ENCODE measurements at regions not wholly inside any gene's neighbourhood (a gene's known extent, or its start where the extent isn't known, plus 50 kb on each side); places are given as distances from the start of the nearest gene placed in this dataset.

- Histone ChIP-seq H3K27ac (ENCODE audit: extremely low read depth, low read depth, low read length) (no peak overlapping the region), H4K20me1 (replicated peaks; ENCODE audit: control insufficient read depth, insufficient read depth, low read length) (no peaks in the 10 kb centered on the region), H3K9me3 (replicated peaks; ENCODE audit: control insufficient read depth, insufficient read depth, low read depth, low read length) (no peaks in the 10 kb centered on the region), H3K4me3 (no peak overlapping the region), H3K9me1 (ENCODE audit: control insufficient read depth, insufficient read depth, low read length) (no peaks in the 10 kb centered on the region), H3K79me2 (ENCODE audit: control insufficient read depth, insufficient read depth, low read length) (no peaks in the 10 kb centered on the region), H3K27me3 (ENCODE audit: control insufficient read depth in 2 of 2, insufficient read depth in 2 of 2, low read length in 2 of 2) (no peaks in the 10 kb centered on the region), H3K36me3 (ENCODE audit: control insufficient read depth, insufficient read depth, low read length) (no peaks in the 10 kb centered on the region), H3K4me2 (ENCODE audit: insufficient read depth, low read length) (no peak overlapping the region), H3K9ac (ENCODE audit: insufficient read depth in 1 of 2, low read depth in 2 of 2, low read length in 2 of 2) (no peak overlapping the region), H3K4me1 (replicated peaks in 1 of 2; ENCODE audit: control insufficient read depth in 2 of 2, insufficient read depth in 2 of 2, low read length in 2 of 2) (no peaks in the 10 kb centered on the region), H2AFZ (ENCODE audit: low read depth, low read length) (no peak overlapping the region)
- ATAC-seq (no peak), DNase-seq (ENCODE audit: extremely low read depth in 1 of 4, low spot score in 3 of 4) (no peak), FAIRE-seq (no peak)
- CTCF ChIA-PET (ENCODE audit: low intra/inter-chr PET ratio): no interaction called here
- in situ Hi-C loops (cut with MboI): no loop called here
- POLR2A ChIA-PET: no interaction called here
- TF ChIP-seq ZBTB43 (CRISPR knock-in tag; IDR thresholded peaks at IDR 0.05) (no peak), SMC3 (conservative IDR thresholded peaks at IDR 0.05; ENCODE audit: insufficient read depth, low read depth, low read length) (no peak), ZBTB26 (CRISPR knock-in tag; IDR thresholded peaks at IDR 0.05) (no peak), ZNF431 (CRISPR knock-in tag; IDR thresholded peaks at IDR 0.05) (no peak), NELFE (IDR thresholded peaks at IDR 0.05; ENCODE audit: insufficient read depth, insufficient read length) (no peak), PTBP1 (IDR thresholded peaks at IDR 0.05; ENCODE audit: low read depth, low read length) (no peak), SIRT6 (IDR thresholded peaks at IDR 0.05; ENCODE audit: low read depth, low read length) (no peak), NFATC3 (IDR thresholded peaks at IDR 0.05) (no peak), NR1H2 (CRISPR knock-in tag; IDR thresholded peaks at IDR 0.05) (no peak), EP300 (IDR thresholded peaks at IDR 0.05; ENCODE audit: low read length) (no peak), TCF7 (IDR thresholded peaks at IDR 0.05; ENCODE audit: borderline replicate concordance) (no peak), ZNF239 (CRISPR knock-in tag; IDR thresholded peaks at IDR 0.05) (no peak)
- TF ChIP-seq, protein P1, sequence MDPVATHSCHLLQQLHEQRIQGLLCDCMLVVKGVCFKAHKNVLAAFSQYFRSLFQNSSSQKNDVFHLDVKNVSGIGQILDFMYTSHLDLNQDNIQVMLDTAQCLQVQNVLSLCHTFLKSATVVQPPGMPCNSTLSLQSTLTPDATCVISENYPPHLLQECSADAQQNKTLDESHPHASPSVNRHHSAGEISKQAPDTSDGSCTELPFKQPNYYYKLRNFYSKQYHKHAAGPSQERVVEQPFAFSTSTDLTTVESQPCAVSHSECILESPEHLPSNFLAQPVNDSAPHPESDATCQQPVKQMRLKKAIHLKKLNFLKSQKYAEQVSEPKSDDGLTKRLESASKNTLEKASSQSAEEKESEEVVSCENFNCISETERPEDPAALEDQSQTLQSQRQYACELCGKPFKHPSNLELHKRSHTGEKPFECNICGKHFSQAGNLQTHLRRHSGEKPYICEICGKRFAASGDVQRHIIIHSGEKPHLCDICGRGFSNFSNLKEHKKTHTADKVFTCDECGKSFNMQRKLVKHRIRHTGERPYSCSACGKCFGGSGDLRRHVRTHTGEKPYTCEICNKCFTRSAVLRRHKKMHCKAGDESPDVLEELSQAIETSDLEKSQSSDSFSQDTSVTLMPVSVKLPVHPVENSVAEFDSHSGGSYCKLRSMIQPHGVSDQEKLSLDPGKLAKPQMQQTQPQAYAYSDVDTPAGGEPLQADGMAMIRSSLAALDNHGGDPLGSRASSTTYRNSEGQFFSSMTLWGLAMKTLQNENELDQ (CRISPR knock-in tag; IDR thresholded peaks at IDR 0.05; ENCODE audit: borderline replicate concordance): no peak
- TF ChIP-seq, protein P2, sequence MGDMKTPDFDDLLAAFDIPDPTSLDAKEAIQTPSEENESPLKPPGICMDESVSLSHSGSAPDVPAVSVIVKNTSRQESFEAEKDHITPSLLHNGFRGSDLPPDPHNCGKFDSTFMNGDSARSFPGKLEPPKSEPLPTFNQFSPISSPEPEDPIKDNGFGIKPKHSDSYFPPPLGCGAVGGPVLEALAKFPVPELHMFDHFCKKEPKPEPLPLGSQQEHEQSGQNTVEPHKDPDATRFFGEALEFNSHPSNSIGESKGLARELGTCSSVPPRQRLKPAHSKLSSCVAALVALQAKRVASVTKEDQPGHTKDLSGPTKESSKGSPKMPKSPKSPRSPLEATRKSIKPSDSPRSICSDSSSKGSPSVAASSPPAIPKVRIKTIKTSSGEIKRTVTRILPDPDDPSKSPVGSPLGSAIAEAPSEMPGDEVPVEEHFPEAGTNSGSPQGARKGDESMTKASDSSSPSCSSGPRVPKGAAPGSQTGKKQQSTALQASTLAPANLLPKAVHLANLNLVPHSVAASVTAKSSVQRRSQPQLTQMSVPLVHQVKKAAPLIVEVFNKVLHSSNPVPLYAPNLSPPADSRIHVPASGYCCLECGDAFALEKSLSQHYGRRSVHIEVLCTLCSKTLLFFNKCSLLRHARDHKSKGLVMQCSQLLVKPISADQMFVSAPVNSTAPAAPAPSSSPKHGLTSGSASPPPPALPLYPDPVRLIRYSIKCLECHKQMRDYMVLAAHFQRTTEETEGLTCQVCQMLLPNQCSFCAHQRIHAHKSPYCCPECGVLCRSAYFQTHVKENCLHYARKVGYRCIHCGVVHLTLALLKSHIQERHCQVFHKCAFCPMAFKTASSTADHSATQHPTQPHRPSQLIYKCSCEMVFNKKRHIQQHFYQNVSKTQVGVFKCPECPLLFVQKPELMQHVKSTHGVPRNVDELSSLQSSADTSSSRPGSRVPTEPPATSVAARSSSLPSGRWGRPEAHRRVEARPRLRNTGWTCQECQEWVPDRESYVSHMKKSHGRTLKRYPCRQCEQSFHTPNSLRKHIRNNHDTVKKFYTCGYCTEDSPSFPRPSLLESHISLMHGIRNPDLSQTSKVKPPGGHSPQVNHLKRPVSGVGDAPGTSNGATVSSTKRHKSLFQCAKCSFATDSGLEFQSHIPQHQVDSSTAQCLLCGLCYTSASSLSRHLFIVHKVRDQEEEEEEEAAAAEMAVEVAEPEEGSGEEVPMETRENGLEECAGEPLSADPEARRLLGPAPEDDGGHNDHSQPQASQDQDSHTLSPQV (IDR thresholded peaks at IDR 0.05): no peak
- no TSS peak for BruUV-seq (replicated peaks)
- WGBS (ENCODE audit: insufficient coverage, low coverage, missing lambda C conversion rate): 4% methylated on average over 3 of the region's 3 CpGs
- intact Hi-C loops (cut with micrococcal nuclease): no loop called here
Observed at GRCh38 chr3:82080261-82080660, 318.8 kb upstream of the GBE1 start.
